ENCODE measurements at regions not wholly inside any gene's neighbourhood (a gene's known extent, or its start where the extent isn't known, plus 50 kb on each side); places are given as distances from the start of the nearest gene placed in this dataset.

DNA sequence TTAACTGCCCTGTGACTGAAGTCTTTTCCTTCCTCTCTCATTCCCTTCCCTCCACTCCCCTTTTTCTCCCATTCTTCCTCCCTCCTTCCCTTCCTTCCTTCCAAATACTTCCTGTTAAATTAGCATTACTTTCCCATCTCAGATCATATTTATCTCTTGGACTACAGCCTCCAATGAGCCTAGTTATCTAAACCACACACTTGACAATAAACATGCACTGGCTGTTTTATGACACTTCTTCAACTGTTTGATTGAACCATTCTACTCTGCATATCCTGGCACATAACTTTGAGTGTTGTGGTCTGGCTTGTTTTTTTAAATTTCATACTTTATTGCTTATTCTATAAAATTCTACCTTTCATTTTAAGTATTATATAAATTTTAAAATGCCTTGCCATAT is 1860.8 kb upstream of the LRRTM1 start:
- TF ChIP-seq EGR1 (IDR thresholded peaks at IDR 0.05) = no peak
- TF ChIP-seq CREB1 (IDR thresholded peaks at IDR 0.05; ENCODE audit: low read depth) = no peak
- TF ChIP-seq FOXM1 (IDR thresholded peaks at IDR 0.05; ENCODE audit: borderline replicate concordance, low read depth) = no peak
- no peak for TF ChIP-seq TAF1 (IDR thresholded peaks at IDR 0.05; ENCODE audit: low read depth)
- no peak for TF ChIP-seq USF1 (IDR thresholded peaks at IDR 0.05)
- no peak for TF ChIP-seq TCF12 (IDR thresholded peaks at IDR 0.05; ENCODE audit: low read depth)
- no peak for TF ChIP-seq RAD21 (IDR thresholded peaks at IDR 0.05; ENCODE audit: low read depth)
- TF ChIP-seq REST (IDR thresholded peaks at IDR 0.05; ENCODE audit: low read depth) = no peak
- no peak for TF ChIP-seq MAX (IDR thresholded peaks at IDR 0.05)
- no peak for TF ChIP-seq EP300 (IDR thresholded peaks at IDR 0.05; ENCODE audit: borderline replicate concordance)
- no peak for TF ChIP-seq YY1 (IDR thresholded peaks at IDR 0.05; ENCODE audit: low read depth)
- no peak for TF ChIP-seq ZBTB7A (IDR thresholded peaks at IDR 0.05; ENCODE audit: low read depth)
- no peak for TF ChIP-seq CEBPB (IDR thresholded peaks at IDR 0.05)
- no peak for TF ChIP-seq TEAD4 (IDR thresholded peaks at IDR 0.05)
- no peak for TF ChIP-seq NFIC (IDR thresholded peaks at IDR 0.05)

DNA sequence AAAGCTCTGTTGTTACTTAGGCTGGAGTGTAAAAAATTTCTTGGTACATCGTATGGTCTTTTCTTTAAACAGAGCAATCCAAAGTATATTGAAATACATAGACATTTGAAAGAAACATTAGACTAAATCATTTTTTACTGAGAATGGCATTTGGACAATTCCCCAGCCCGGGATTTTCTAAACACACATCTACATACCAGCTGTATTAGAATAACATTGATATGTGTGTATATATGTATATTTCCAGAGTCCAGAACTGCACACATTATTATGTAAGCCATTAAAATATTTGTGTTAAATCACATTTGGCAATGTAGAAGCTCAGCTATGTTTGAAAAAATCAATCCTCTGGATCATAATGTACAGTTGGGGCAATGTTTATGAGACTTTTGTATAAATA is 1853.6 kb upstream of the LRRTM1 start:
- no peak for TF ChIP-seq USF1 (IDR thresholded peaks at IDR 0.05)
- TF ChIP-seq YY1 (IDR thresholded peaks at IDR 0.05; ENCODE audit: low read depth) = no peak
- TF ChIP-seq RAD21 (IDR thresholded peaks at IDR 0.05; ENCODE audit: low read depth) = no peak
- no peak for TF ChIP-seq TEAD4 (IDR thresholded peaks at IDR 0.05)
- no peak for TF ChIP-seq MAX (IDR thresholded peaks at IDR 0.05)

GRCh38 chr2:82155469-82155868 is 1850.9 kb upstream of the LRRTM1 start:
- TF ChIP-seq USF1 (IDR thresholded peaks at IDR 0.05) = no peak
- no peak for TF ChIP-seq CREB1 (IDR thresholded peaks at IDR 0.05; ENCODE audit: low read depth)
- TF ChIP-seq RAD21 (IDR thresholded peaks at IDR 0.05; ENCODE audit: low read depth) = no peak
- TF ChIP-seq EGR1 (IDR thresholded peaks at IDR 0.05) = no peak
- TF ChIP-seq TCF12 (IDR thresholded peaks at IDR 0.05; ENCODE audit: low read depth) = no peak
- no peak for TF ChIP-seq EP300 (IDR thresholded peaks at IDR 0.05; ENCODE audit: borderline replicate concordance)
- no peak for TF ChIP-seq YY1 (IDR thresholded peaks at IDR 0.05; ENCODE audit: low read depth)
- no peak for TF ChIP-seq TAF1 (IDR thresholded peaks at IDR 0.05; ENCODE audit: low read depth)

DNA sequence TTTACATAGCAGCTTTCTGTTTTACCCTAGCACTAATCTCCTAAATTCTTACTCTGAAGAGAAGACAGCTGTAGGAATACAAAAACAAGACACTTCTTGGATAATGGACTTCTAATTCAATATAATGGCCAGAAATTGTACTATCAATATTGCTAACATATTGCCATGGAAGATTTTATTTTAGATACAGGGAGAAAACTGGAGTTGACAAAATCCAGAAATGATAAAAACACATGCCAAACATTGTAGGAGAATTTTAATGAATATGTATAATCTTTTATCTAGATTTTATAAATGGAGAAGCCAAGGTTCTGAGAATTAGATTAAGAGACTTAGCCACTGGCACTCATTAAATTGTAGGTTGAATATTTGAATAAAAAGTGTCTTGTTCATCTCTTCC is 1838.8 kb upstream of the LRRTM1 start:
- TF ChIP-seq FOXM1 (IDR thresholded peaks at IDR 0.05; ENCODE audit: borderline replicate concordance, low read depth) = no peak

DNA sequence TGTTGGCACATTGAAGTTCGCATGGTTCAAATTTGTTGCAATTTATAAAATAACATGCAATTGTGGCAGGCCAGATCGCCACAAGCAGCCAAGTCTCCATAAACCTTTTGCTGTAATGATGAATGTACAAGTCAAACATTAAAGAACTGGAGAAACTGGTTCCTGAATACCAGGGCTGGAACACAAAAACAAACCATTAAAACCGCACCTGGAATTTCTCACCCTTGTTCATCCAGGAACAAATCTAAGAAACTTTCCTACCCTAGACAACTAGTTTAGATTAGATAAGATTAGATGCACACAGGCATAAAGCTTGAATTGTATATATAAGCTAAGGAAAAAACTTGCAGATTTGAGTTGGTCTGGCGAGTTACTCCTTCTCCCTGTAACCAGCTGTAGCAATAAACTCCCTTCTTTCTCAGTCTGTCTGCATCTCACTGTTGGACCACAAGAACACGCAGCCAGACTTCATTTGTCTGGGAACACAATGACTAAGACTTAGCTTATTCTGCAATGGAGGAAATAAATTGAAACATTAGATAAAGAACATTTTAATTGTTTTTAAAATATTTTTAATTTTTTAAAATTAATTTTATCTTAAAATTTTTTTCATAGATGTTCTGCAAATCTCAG is 1835.5 kb upstream of the LRRTM1 start:
- no peak for TF ChIP-seq NFIC (IDR thresholded peaks at IDR 0.05)
- TF ChIP-seq RAD21 (IDR thresholded peaks at IDR 0.05; ENCODE audit: low read depth) = no peak
- no peak for TF ChIP-seq TAF1 (IDR thresholded peaks at IDR 0.05; ENCODE audit: low read depth)
- no peak for TF ChIP-seq EP300 (IDR thresholded peaks at IDR 0.05; ENCODE audit: borderline replicate concordance)
- no peak for TF ChIP-seq YY1 (IDR thresholded peaks at IDR 0.05; ENCODE audit: low read depth)
- no peak for TF ChIP-seq TCF12 (IDR thresholded peaks at IDR 0.05; ENCODE audit: low read depth)
- no peak for TF ChIP-seq EGR1 (IDR thresholded peaks at IDR 0.05)
- TF ChIP-seq MAX (IDR thresholded peaks at IDR 0.05) = no peak
- no peak for TF ChIP-seq REST (IDR thresholded peaks at IDR 0.05; ENCODE audit: low read depth)

GRCh38 chr2:82137441-82137840 is 1832.9 kb upstream of the LRRTM1 start:
- TF ChIP-seq EGR1 (IDR thresholded peaks at IDR 0.05) = no peak
- TF ChIP-seq TCF12 (IDR thresholded peaks at IDR 0.05; ENCODE audit: low read depth) = no peak
- no peak for TF ChIP-seq RAD21 (IDR thresholded peaks at IDR 0.05; ENCODE audit: low read depth)
- no peak for TF ChIP-seq FOXM1 (IDR thresholded peaks at IDR 0.05; ENCODE audit: borderline replicate concordance, low read depth)
- TF ChIP-seq TEAD4 (IDR thresholded peaks at IDR 0.05) = no peak
- no peak for TF ChIP-seq ZBTB7A (IDR thresholded peaks at IDR 0.05; ENCODE audit: low read depth)
